ENCODE measurements at regions not wholly inside any gene's neighbourhood (a gene's known extent, or its start where the extent isn't known, plus 50 kb on each side); places are given as distances from the start of the nearest gene placed in this dataset.
"Not testable (repeated sequence)": the region's sequence is repeated elsewhere in the genome, so short reads cannot be mapped to it uniquely, and the experiment has no call there.

DNA sequence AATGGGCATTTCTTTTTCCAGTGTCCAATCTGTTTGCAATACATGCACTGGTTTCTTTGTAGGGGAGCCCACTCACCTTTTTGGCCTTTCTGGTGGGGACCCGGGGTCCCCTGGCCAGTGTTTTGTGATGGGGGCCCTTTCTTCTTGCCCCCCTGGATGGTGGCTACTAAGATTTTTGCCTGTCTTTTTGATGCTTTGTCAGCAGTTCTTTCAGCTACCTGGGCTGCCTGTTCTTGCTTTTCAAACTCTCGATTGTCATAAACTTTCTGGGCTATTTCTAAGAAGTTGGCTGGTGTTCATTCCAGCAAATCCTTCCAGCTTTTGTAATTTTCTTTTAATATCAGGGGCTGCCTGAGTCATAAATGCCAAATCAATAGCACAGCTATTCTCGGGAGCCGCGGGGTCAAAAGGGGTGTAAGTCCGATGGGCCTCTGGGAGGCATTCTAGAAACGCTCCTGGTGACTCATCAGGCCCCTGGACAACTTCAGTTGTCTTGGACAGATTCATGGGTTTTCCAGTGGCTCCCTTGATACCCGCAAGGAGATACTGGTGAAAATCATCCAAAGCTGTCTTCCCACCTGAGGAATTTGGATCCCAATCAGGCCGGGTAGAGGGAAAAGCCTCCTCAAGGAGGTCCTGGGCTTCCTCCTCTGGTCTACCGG lies 79.0 kb downstream of the PRR15 start:
- no peak overlapping the region for H3K4me3 ChIP-seq (ENCODE audit: low read depth, low read length)
- TF ChIP-seq, protein P1, sequence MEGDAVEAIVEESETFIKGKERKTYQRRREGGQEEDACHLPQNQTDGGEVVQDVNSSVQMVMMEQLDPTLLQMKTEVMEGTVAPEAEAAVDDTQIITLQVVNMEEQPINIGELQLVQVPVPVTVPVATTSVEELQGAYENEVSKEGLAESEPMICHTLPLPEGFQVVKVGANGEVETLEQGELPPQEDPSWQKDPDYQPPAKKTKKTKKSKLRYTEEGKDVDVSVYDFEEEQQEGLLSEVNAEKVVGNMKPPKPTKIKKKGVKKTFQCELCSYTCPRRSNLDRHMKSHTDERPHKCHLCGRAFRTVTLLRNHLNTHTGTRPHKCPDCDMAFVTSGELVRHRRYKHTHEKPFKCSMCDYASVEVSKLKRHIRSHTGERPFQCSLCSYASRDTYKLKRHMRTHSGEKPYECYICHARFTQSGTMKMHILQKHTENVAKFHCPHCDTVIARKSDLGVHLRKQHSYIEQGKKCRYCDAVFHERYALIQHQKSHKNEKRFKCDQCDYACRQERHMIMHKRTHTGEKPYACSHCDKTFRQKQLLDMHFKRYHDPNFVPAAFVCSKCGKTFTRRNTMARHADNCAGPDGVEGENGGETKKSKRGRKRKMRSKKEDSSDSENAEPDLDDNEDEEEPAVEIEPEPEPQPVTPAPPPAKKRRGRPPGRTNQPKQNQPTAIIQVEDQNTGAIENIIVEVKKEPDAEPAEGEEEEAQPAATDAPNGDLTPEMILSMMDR (IDR thresholded peaks at IDR 0.05; ENCODE audit: low read depth, low read length), result no peak

DNA sequence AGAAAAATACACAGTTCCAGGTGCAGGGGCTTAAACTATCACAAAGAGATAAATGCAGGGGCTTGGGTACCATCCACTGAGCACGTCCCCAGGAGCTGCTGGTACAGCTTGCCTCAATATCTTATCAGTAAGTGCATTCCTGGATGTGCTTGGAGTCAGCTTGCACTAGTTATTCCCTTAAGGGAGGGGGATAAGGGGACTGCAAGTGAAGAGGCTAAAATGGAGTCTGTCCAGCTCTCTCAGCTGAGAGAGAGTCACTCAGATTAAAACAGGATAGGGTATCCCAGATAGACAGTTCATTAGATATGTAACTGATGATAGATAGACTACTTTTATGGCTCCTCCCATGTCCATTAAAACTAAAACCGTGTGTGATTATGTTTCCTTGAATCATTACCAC lies 82.5 kb downstream of the PRR15 start:
- not testable (repeated sequence) for H3K4me3 ChIP-seq (ENCODE audit: low read depth, low read length)

DNA sequence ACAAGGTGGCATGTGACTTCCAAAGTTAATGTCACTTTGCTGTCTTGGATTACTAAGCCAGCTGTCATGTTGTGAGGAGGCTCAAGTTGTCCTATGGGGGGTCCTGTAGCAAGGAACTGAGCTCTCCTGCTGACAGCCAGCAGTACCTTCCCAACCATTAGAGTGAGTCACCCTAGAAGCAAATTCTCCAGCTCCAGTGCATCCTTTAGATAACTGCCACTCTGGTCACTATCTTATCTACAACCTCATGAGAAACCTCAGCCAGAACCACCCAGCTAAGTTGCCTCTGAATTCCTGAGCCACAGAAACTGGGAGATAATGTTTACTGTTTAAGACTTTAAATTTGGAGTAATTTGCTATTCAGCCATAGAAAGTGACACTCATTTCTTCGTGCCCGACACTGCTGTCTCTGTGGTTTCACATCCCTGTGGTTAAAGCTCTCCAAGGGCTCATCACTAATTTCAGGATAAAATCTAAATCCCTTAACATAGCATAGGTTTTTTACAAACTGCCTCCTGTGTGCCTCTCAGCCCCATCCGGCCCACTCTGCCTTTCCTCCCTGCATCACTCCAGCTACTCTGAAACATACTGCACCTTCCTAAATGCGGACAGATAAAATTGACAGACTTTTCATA lies 83.5 kb downstream of the PRR15 start:
- TF ChIP-seq, protein P1 (IDR thresholded peaks at IDR 0.05; ENCODE audit: low read depth, low read length), result no peak
- no peak overlapping the region for H3K4me3 ChIP-seq (ENCODE audit: low read depth, low read length)

DNA sequence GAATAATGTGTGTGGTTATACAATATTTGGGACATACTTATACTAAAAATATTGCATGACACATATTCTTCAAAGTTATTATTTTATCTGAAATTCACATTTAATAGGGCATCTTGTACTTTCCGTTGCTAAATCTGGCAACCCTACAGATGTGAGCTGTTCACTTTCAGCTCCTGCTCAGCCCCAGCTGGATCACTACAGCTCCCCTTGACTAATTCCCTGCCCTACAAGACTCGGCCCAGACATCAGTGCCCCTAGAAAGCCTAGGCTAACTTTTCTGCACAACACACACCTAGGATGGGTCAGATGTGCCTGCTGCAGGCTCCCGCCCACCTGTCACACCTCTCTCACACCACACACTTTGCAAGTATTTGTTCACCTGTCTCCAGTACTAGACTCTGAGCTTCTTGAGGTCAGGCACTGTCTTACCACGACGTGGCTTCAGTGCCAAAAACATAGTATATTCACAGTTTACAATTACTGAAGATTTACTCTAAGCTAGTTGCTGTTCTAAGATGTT lies 84.1 kb downstream of the PRR15 start:
- not testable (repeated sequence) for H3K4me3 ChIP-seq (ENCODE audit: low read depth, low read length)

DNA sequence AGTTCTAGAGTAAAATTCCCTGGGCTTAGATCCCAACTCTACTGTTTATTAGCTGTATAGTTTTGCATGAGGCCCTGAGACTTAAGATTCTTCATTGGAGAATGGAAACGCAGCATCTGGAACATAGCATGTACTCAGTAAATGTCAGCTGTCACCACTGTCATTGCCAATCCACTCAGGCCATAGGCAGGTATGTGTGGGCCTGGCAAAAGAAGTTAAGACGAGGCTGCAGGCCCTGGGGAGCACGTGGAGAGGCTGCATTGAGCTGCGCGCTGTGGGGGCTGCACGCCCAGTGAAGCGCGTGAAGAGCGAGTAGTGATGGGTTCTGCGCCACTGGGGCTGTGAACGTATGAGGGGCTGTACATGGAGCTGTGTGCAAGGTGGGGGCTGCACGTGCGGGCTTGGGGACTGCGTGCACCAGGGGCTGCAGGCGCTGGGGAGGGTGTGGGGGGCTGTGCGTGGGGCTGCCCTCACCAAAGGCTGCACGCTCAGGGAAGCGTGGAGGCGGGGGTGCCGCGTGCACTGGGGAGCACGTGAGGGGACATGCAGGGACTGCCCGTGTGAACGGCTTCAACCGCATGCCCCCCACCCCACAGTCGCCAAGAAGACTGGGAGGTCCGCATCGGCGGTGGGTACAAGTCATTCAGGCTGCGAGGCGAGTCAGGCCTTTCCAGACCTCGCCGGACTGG lies 85.5 kb downstream of the PRR15 start:
- no peak overlapping the region for H3K4me3 ChIP-seq (ENCODE audit: low read depth, low read length)
- TF ChIP-seq, protein P1 (IDR thresholded peaks at IDR 0.05; ENCODE audit: low read depth, low read length), result no peak

DNA sequence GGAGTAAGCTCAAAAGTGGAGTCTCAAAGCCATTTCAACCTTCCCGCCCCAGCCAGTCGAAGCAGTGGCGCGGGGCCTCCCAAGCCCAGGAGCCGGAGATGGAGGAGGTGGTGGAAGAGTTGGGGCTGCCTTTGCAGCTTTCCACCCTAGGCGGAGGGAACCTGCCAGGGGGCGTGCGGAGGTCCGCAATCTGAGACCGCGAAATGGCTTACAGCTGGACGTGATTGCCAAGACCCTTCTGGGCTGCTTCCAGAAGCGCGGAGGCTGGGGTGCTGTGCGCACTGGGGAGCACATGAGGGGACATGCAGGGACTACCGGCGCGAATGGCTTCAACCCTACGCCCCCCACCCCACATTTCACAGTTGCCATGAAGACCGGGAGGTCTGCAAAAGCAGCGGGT lies 86.2 kb downstream of the PRR15 start:
- H3K4me3 ChIP-seq (ENCODE audit: low read depth, low read length), result no peak overlapping the region
- TF ChIP-seq, protein P1 (IDR thresholded peaks at IDR 0.05; ENCODE audit: low read depth, low read length), result no peak

DNA sequence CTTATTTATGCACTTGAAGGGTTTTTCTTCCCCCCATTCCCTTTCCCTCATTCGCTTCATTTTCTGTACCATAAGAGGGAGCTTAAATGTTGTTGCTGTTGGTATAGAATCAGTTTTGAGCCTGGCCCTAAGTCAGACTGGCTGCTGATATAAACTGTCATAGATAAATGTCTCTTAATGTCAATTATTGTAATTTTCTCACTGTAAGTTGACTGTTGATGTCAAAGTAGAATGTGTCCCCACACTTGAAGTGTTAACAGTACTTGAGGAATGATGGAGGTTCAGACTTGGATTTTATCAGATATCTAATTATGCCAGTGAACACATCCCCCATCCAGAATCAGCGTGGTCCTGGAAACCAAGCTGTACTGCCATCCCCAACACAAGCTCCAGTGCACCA lies 87.8 kb downstream of the PRR15 start:
- no peak overlapping the region for H3K4me3 ChIP-seq (ENCODE audit: low read depth, low read length)
- TF ChIP-seq, protein P1 (IDR thresholded peaks at IDR 0.05; ENCODE audit: low read depth, low read length), result no peak

DNA sequence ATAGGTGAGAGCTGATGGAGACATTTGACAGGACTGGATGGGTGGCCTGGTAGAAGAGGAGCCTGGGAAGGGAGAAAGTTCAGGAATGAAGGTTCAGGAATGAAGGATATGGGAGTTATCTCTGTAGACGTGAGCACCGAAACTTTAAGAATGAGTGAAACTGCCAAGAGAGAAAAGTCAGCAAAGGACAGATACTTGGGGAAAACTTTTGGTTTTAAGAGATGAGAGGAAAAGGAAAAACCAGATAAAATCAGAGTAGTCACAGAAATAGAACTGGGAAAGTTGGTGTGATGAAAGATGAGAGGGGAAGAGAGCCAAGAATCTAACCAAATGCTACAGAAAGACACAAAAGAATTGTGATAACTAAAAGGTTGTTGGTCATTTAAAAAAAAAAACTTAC lies 88.9 kb downstream of the PRR15 start:
- H3K4me3 ChIP-seq (ENCODE audit: low read depth, low read length), result no peak overlapping the region
- TF ChIP-seq, protein P1 (IDR thresholded peaks at IDR 0.05; ENCODE audit: low read depth, low read length), result no peak

DNA sequence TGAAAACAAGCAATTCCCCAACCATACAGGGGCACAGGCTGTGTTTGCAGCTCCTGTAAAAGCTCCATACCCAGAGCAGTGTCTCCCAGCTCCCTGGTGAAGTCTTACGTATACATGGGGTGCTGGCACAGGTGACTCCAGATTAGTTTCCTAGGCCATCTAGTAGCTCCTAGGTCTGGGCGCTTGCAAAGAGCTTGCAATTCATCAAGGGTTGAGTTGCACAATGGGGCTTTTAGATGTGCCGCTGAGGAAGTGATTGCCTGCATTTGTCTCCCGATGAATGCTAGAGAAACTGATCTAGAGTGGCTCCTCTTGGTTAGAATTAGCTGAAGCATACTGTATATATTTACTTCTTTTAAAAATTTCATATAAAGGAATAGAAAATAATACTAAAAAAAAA lies 90.7 kb downstream of the PRR15 start:
- H3K4me3 ChIP-seq (ENCODE audit: low read depth, low read length), result not testable (repeated sequence)

Measured in WI38 (cell line).